IMR-90 (cell line): ENCODE measurements at regions not wholly inside any gene's neighbourhood (a gene's known extent, or its start where the extent isn't known, plus 50 kb on each side); places are given as distances from the start of the nearest gene placed in this dataset.

ENCODE experiments used
- ATAC-seq: fragments of 200-7000 bp; cut with Tn5 transposase; 2 replicates; pipeline ENCODE4 v1.9.1; 2020; ENCODE audit warnings: low read depth, mild to moderate bottlenecking, moderate library complexity
- BruUV-seq: library from RNA; stranded (reverse); fragments of 400-500 nt; replicated peaks from 2 replicates; lab custom pipeline; 2021; lab: Mats Ljungman, UMichigan
- CTCF ChIA-PET: fragments of 300-600 bp; formaldehyde crosslinking; extraction: SDS; loops from one replicate; lab custom pipeline; 2021; ENCODE audit warnings: antibody characterized with exemption; lab: Yijun Ruan, JAX
- POLR2A ChIA-PET: fragments of 300-600 bp; sonication (Branson Sonifier 250); formaldehyde crosslinking; loops from one replicate; lab custom pipeline; 2022; ENCODE audit warnings: antibody characterized with exemption; ENCODE audit not compliant: unreplicated experiment; lab: Charles Lee
- DNase-seq: peaks from one replicate; pipeline ENCODE4 v3.0.0; 2013
- H2AFZ ChIP-seq: replicated peaks from 2 replicates; pipeline ENCODE3; 2013; ENCODE audit warnings: low read length, mild to moderate bottlenecking; ENCODE audit not compliant: poor library complexity
- H2AK5ac ChIP-seq: 2 replicates; pipeline ENCODE4 v1.6.1; 2013; ENCODE audit warnings: low read depth, low read length, inconsistent platforms
- H2AK9ac ChIP-seq: replicated peaks from 2 replicates; pipeline ENCODE3; 2013; ENCODE audit warnings: mild to moderate bottlenecking, low read depth, low read length, moderate library complexity; ENCODE audit not compliant: poor library complexity
- H2BK120ac ChIP-seq: 2 replicates; pipeline ENCODE4 v1.6.1; 2013; ENCODE audit warnings: low read depth, low read length, inconsistent platforms
- H2BK15ac ChIP-seq: 3 replicates; pipeline ENCODE4 v1.6.1; 2013; ENCODE audit warnings: low read depth, low read length, inconsistent platforms
- H2BK20ac ChIP-seq: 2 replicates; pipeline ENCODE4 v1.6.1; 2013; ENCODE audit warnings: low read depth, mild to moderate bottlenecking, inconsistent platforms, low read length, moderate library complexity
- H2BK5ac ChIP-seq: 2 replicates; pipeline ENCODE4 v1.6.1; 2013; ENCODE audit warnings: mild to moderate bottlenecking, low read depth, low read length, inconsistent platforms; ENCODE audit not compliant: poor library complexity, severe bottlenecking
- H3K14ac ChIP-seq: replicated peaks from 2 replicates; pipeline ENCODE4 v1.6.1; 2013; ENCODE audit warnings: low read depth, low read length, inconsistent platforms
- H3K18ac ChIP-seq: 2 replicates; pipeline ENCODE4 v1.6.1; 2013; ENCODE audit warnings: low read depth, low read length, control low read depth
- H3K23ac ChIP-seq: 2 replicates; pipeline ENCODE4 v1.6.1; 2013; ENCODE audit warnings: low read depth, low read length, inconsistent platforms
- H3K27ac ChIP-seq: 2 replicates; pipeline ENCODE4 v1.5.1; 2013; ENCODE audit warnings: mild to moderate bottlenecking, control low read depth, low read length; ENCODE audit not compliant: insufficient read depth
- H3K27me3 ChIP-seq: 2 replicates; pipeline ENCODE4 v1.6.1; 2013; ENCODE audit warnings: low read length; ENCODE audit not compliant: control insufficient read depth, insufficient read depth
- H3K36me3 ChIP-seq: 2 replicates; pipeline ENCODE4 v1.6.1; 2013; ENCODE audit warnings: low read length, mixed read lengths; ENCODE audit not compliant: control insufficient read depth, insufficient read depth
- H3K4ac ChIP-seq: 2 replicates; pipeline ENCODE4 v1.6.1; 2013; ENCODE audit warnings: low read depth, low read length, inconsistent platforms
- H3K4me1 ChIP-seq: 2 replicates; pipeline ENCODE4 v1.6.1; 2013; ENCODE audit warnings: low read length, mixed read lengths; ENCODE audit not compliant: control insufficient read depth, insufficient read depth
- H3K4me2 ChIP-seq: 2 replicates; pipeline ENCODE4 v1.6.1; 2013; ENCODE audit warnings: low read depth, mild to moderate bottlenecking, control low read depth, low read length, moderate library complexity
- H3K4me3 ChIP-seq: 2 replicates; pipeline ENCODE4 v1.5.1; 2013; ENCODE audit warnings: low read depth, mild to moderate bottlenecking, control low read depth, low read length, moderate library complexity; ENCODE audit not compliant: insufficient read depth
- H3K56ac ChIP-seq: 2 replicates; pipeline ENCODE4 v1.6.1; 2013; ENCODE audit warnings: low read length, inconsistent platforms; ENCODE audit not compliant: insufficient read depth; ENCODE audit errors: extremely low read depth
- H3K79me1 ChIP-seq, 2 experiments: 2 replicates each; pipeline ENCODE4 v1.6.1; 2013; ENCODE audit warnings: low read length in 2 of 2, inconsistent platforms in 1 of 2, low read depth in 1 of 2
- H3K9ac ChIP-seq: 2 replicates; pipeline ENCODE4 v1.6.1; 2013; ENCODE audit warnings: low read depth, low read length, control low read depth
- H3K9me1 ChIP-seq: 2 replicates; pipeline ENCODE4 v1.6.1; 2013; ENCODE audit warnings: low read length, inconsistent platforms; ENCODE audit not compliant: insufficient read depth
- H3K9me3 ChIP-seq: 2 replicates; pipeline ENCODE4 v1.6.1; 2013; ENCODE audit warnings: low read length; ENCODE audit not compliant: control insufficient read depth, insufficient read depth
- H4K20me1 ChIP-seq: 2 replicates; pipeline ENCODE4 v1.6.1; 2013; ENCODE audit warnings: low read length, inconsistent platforms; ENCODE audit not compliant: insufficient read depth
- H4K5ac ChIP-seq: 2 replicates; pipeline ENCODE4 v1.6.1; 2013; ENCODE audit warnings: mild to moderate bottlenecking, low read depth, low read length, control low read depth
- H4K8ac ChIP-seq, 2 experiments: 2 replicates each; pipeline ENCODE4 v1.6.1; 2013; ENCODE audit warnings: low read depth in 2 of 2, low read length in 2 of 2, control low read depth in 1 of 2, inconsistent platforms in 1 of 2
- H4K91ac ChIP-seq: 2 replicates; pipeline ENCODE4 v1.6.1; 2013; ENCODE audit warnings: low read depth, low read length, inconsistent platforms; ENCODE audit not compliant: insufficient read depth
- BHLHE40 ChIP-seq: fragments of 150-350 bp; IDR thresholded peaks from 2 replicates; pipeline ENCODE4 v1.6.1; 2016; ENCODE audit warnings: mild to moderate bottlenecking, low read depth, low read length
- CEBPB ChIP-seq: IDR thresholded peaks from 2 replicates; pipeline ENCODE4 v1.6.1; 2012; ENCODE audit warnings: low read depth, low read length, improper control_type of control experiment
- CHD1 ChIP-seq: IDR thresholded peaks from 2 replicates; pipeline ENCODE4 v1.6.1; 2012; ENCODE audit warnings: low read depth, low read length, improper control_type of control experiment
- CTCF ChIP-seq: conservative IDR thresholded peaks from 2 replicates; pipeline ENCODE4 v1.5.1; 2012; ENCODE audit warnings: mild to moderate bottlenecking, low read depth, low read length, improper control_type of control experiment
- ELK1 ChIP-seq: fragments of 150-350 bp; IDR thresholded peaks from 2 replicates; pipeline ENCODE4 v1.6.1; 2016; ENCODE audit warnings: low read depth, mild to moderate bottlenecking, low read length, moderate library complexity, borderline replicate concordance
- FOS ChIP-seq: fragments of 150-350 bp; IDR thresholded peaks from 2 replicates; pipeline ENCODE4 v1.6.1; 2016; ENCODE audit warnings: low read depth, low read length
- MAFK ChIP-seq: IDR thresholded peaks from 2 replicates; pipeline ENCODE4 v1.6.1; 2012; ENCODE audit warnings: low read depth, low read length, improper control_type of control experiment
- MAZ ChIP-seq: IDR thresholded peaks from 2 replicates; pipeline ENCODE4 v1.6.1; 2012; ENCODE audit warnings: low read depth, mild to moderate bottlenecking, low read length, improper control_type of control experiment, moderate library complexity, borderline replicate concordance
- MXI1 ChIP-seq: IDR thresholded peaks from 2 replicates; pipeline ENCODE4 v1.6.1; 2012; ENCODE audit warnings: low read depth, mild to moderate bottlenecking, low read length, moderate library complexity, borderline replicate concordance
- NFE2L2 ChIP-seq: fragments of 150-350 bp; IDR thresholded peaks from 2 replicates; pipeline ENCODE4 v1.6.1; 2016; ENCODE audit warnings: low read depth, mild to moderate bottlenecking, low read length
- POLR2A ChIP-seq: IDR thresholded peaks from 2 replicates; pipeline ENCODE4 v1.6.1; 2012; ENCODE audit warnings: mild to moderate bottlenecking, low read depth, low read length
- RAD21 ChIP-seq: IDR thresholded peaks from 2 replicates; pipeline ENCODE4 v1.6.1; 2012; ENCODE audit warnings: low read length, improper control_type of control experiment
- RCOR1 ChIP-seq: IDR thresholded peaks from 2 replicates; pipeline ENCODE4 v1.6.1; 2012; ENCODE audit warnings: mild to moderate bottlenecking, low read length, improper control_type of control experiment; ENCODE audit not compliant: insufficient replicate concordance
- RFX5 ChIP-seq: IDR thresholded peaks from 2 replicates; pipeline ENCODE4 v1.8.0; 2012; ENCODE audit warnings: low read depth, mild to moderate bottlenecking, low read length, moderate library complexity
- SMC3 ChIP-seq: fragments of 150-350 bp; IDR thresholded peaks from 2 replicates; pipeline ENCODE4 v1.6.1; 2016; ENCODE audit warnings: low read depth, mild to moderate bottlenecking, antibody characterized with exemption, low read length, moderate library complexity
- USF2 ChIP-seq: fragments of 150-350 bp; IDR thresholded peaks from 2 replicates; pipeline ENCODE4 v1.6.1; 2017; ENCODE audit warnings: mild to moderate bottlenecking, antibody characterized with exemption, low read length, low read depth
- WGBS, 2 experiments: methylation state at CpG; one replicate each; pipeline versions ENCODE4 v1.1.5 to v1.1.7; 2013; ENCODE audit warnings: missing lambda C conversion rate in 2 of 2; ENCODE audit not compliant: insufficient read length in 1 of 2; ENCODE audit errors: extremely low coverage in 2 of 2; 5-methylcytosine and 5-hydroxymethylcytosine counted together
- dilution Hi-C: fragments of 300-500 bp; cut with HindIII; formaldehyde crosslinking; loops from one replicate; pipeline ENCODE4 v1.14.3; 2018; ENCODE audit warnings: low sequenced_read_pairs; ENCODE audit not compliant: unreplicated experiment
- in situ Hi-C: fragments of 300-500 bp; cut with MboI; formaldehyde crosslinking; loops from 3 replicates; pipeline ENCODE4 v1.14.3; 2019; ENCODE audit warnings: low sequenced_read_pairs, inconsistent platforms, mixed read lengths
- intact Hi-C: fragments of 100-400 bp; cut with micrococcal nuclease; formaldehyde crosslinking; loops from 2 replicates; pipeline ENCODE4 v1.10.0; 2022

GRCh38 chr5:109522404-109522803 is 112.6 kb upstream of the PJA2 start:
- Histone ChIP-seq H3K4me2 (no peak overlapping the region), H4K5ac (no peak overlapping the region), H3K14ac (no peak overlapping the region), H2AFZ (no peak overlapping the region), H3K4ac (no peak overlapping the region), H2BK5ac (no peak overlapping the region), H3K4me1 (no peaks in the 10 kb centered on the region), H3K9me1 (no peaks in the 10 kb centered on the region), H3K27ac (no peak overlapping the region), H2AK9ac (no peak overlapping the region), H2AK5ac (no peak overlapping the region), H4K91ac (no peak overlapping the region), H4K8ac (no peak overlapping the region), H3K79me1 (no peaks in the 10 kb centered on the region), H2BK15ac (no peak overlapping the region), H3K27me3 (no peaks in the 10 kb centered on the region), H3K56ac (no peak overlapping the region), H2BK120ac (no peak overlapping the region), H4K20me1 (no peaks in the 10 kb centered on the region), H3K23ac (no peak overlapping the region), H3K36me3 (no peaks in the 10 kb centered on the region), H2BK20ac (no peak overlapping the region), H3K4me3 (no peak overlapping the region), H3K18ac (no peak overlapping the region), H3K9me3 (no peaks in the 10 kb centered on the region), H3K9ac (no peak overlapping the region)
- DNase-seq (no peak), ATAC-seq (no peak)
- dilution Hi-C loops: no loop called here
- BruUV-seq: no TSS peak
- in situ Hi-C loops: no loop called here
- intact Hi-C loops: no loop called here
- ChIA-PET CTCF (no interaction called here), POLR2A (no interaction called here)
- no CpG with 5 or more reads among the region's 1 CpG for WGBS, 2 experiments
- TF ChIP-seq CEBPB (no peak), NFE2L2 (no peak), POLR2A (no peak), FOS (no peak), CHD1 (no peak), SMC3 (no peak), RFX5 (no peak), CTCF (no peak), ELK1 (no peak), MXI1 (no peak), MAFK (no peak), RAD21 (no peak), BHLHE40 (no peak), USF2 (no peak), RCOR1 (no peak), MAZ (no peak)
